ENCODE measurements at regions not wholly inside any gene's neighbourhood (a gene's known extent, or its start where the extent isn't known, plus 50 kb on each side); places are given as distances from the start of the nearest gene placed in this dataset.

GRCh38 chr2:198913394-198914152, 544.2 kb downstream of the SATB2 start:
- TF ChIP-seq POLR2AphosphoS5 (IDR thresholded peaks at IDR 0.05; ENCODE audit: low read depth, low read length): no peak
- TF ChIP-seq POLR2A (IDR thresholded peaks at IDR 0.05; ENCODE audit: low read depth, low read length): no peak
- peak; percentile 100 for TF ChIP-seq SPI1 (IDR thresholded peaks at IDR 0.05; ENCODE audit: low read depth, low read length)
- no peak for TF ChIP-seq TAF1 (IDR thresholded peaks at IDR 0.05; ENCODE audit: low read depth, low read length)
- no peak for TF ChIP-seq POU2F2 (IDR thresholded peaks at IDR 0.05; ENCODE audit: low read depth, low read length)
- no peak for TF ChIP-seq PAX5 (IDR thresholded peaks at IDR 0.05; ENCODE audit: insufficient read depth, low read length, severe bottlenecking)

Measured in GM12891 (cell line).